Brain microvascular endothelial cell (primary cell): ENCODE measurements at regions not wholly inside any gene's neighbourhood (a gene's known extent, or its start where the extent isn't known, plus 50 kb on each side); places are given as distances from the start of the nearest gene placed in this dataset.
"Not testable (repeated sequence)": the region's sequence is repeated elsewhere in the genome, so short reads cannot be mapped to it uniquely, and the experiment has no call there.

Experiments used
- DNase-seq: peaks from one replicate; pipeline ENCODE4 v3.0.0-alpha.2; 2020
- H3K27ac ChIP-seq: fragments of 250-450 bp; sonication (Bioruptor Pico); 2 replicates; pipeline ENCODE4 v1.5.1; 2020; ENCODE audit warnings: mild to moderate bottlenecking, moderate library complexity
- H3K27me3 ChIP-seq: fragments of 250-450 bp; sonication (Bioruptor Pico); replicated peaks from 2 replicates; pipeline ENCODE4 v1.5.1; 2020; ENCODE audit warnings: mild to moderate bottlenecking
- H3K36me3 ChIP-seq: fragments of 250-450 bp; sonication (Bioruptor Pico); replicated peaks from 2 replicates; pipeline ENCODE4 v1.5.1; 2020; ENCODE audit warnings: mild to moderate bottlenecking
- H3K4me3 ChIP-seq: 2 replicates; pipeline ENCODE4 v1.5.1; 2011; ENCODE audit warnings: low read depth, mild to moderate bottlenecking, control low read depth, low read length, moderate library complexity
- CTCF ChIP-seq: IDR thresholded peaks from 2 replicates; pipeline ENCODE4 v1.5.1; 2011; ENCODE audit warnings: low read depth, mild to moderate bottlenecking, moderate library complexity, low read length, control low read depth, inconsistent platforms; ENCODE audit errors: missing control alignments
- in situ Hi-C: cut with HindIII; loops from 2 replicates; pipeline ENCODE4 v1.10.0; 2017; ENCODE audit warnings: low sequenced_read_pairs, low pct_ligation_motif_present

GRCh38 chr1:222971146-222971545 is 156.3 kb downstream of the DISP1 start:
- no peak for DNase-seq
- TF ChIP-seq CTCF, result no peak
- no peaks in the 10 kb centered on the region for H3K27me3 ChIP-seq
- H3K4me3 ChIP-seq, result no peak overlapping the region
- H3K27ac ChIP-seq, result no peak overlapping the region
- in situ Hi-C loops, result no loop called here
- H3K36me3 ChIP-seq, result no peaks in the 10 kb centered on the region

GRCh38 chr1:222973561-222973960 is 158.7 kb downstream of the DISP1 start:
- H3K27me3 ChIP-seq, result no peaks in the 10 kb centered on the region
- H3K36me3 ChIP-seq, result no peaks in the 10 kb centered on the region
- no peak overlapping the region for H3K4me3 ChIP-seq
- H3K27ac ChIP-seq, result no peak overlapping the region
- TF ChIP-seq CTCF, result no peak
- DNase-seq, result no peak
- in situ Hi-C loops, result no loop called here

- peak; percentile 89 for DNase-seq
- in situ Hi-C loops, result no loop called here
- no peak for TF ChIP-seq CTCF
These were observed 159.7 kb downstream of the DISP1 start for GRCh38 chr1:222974496-222974895.

GRCh38 chr1:222975472-222976122 is 160.8 kb downstream of the DISP1 start:
- no peaks in the 10 kb centered on the region for H3K36me3 ChIP-seq
- DNase-seq, result peak; percentile 50
- no peak overlapping the region for H3K4me3 ChIP-seq
- TF ChIP-seq CTCF, result no peak
- H3K27ac ChIP-seq, result peak overlapping the region; percentile 49
- H3K27me3 ChIP-seq, result no peaks in the 10 kb centered on the region
- in situ Hi-C loops, result no loop called here

More at GRCh38 chr1:222974496-222974895, 159.7 kb downstream of the DISP1 start:
- Histone ChIP-seq H3K27ac (peak overlapping the region; percentile 49), H3K27me3 (no peaks in the 10 kb centered on the region), H3K36me3 (no peaks in the 10 kb centered on the region), H3K4me3 (no peak overlapping the region)

GRCh38 chr1:222976453-222976852 is 161.6 kb downstream of the DISP1 start:
- no peaks in the 10 kb centered on the region for H3K36me3 ChIP-seq
- DNase-seq, result no peak
- TF ChIP-seq CTCF, result no peak
- no peaks in the 10 kb centered on the region for H3K27me3 ChIP-seq
- H3K4me3 ChIP-seq, result no peak overlapping the region
- peak overlapping the region; percentile 49 for H3K27ac ChIP-seq
- in situ Hi-C loops, result no loop called here

- H3K27me3 ChIP-seq, H3K27ac ChIP-seq, H3K36me3 ChIP-seq, DNase-seq, in situ Hi-C loops, H3K4me3 ChIP-seq: not testable (repeated sequence)
These were observed 162.5 kb downstream of the DISP1 start for GRCh38 chr1:222977294-222977693.
